ENCODE measurements at regions not wholly inside any gene's neighbourhood (a gene's known extent, or its start where the extent isn't known, plus 50 kb on each side); places are given as distances from the start of the nearest gene placed in this dataset.
"Not testable (repeated sequence)": the region's sequence is repeated elsewhere in the genome, so short reads cannot be mapped to it uniquely, and the experiment has no call there.

- Mint-ChIP-seq H3K36me3 (ENCODE audit: insufficient read depth, unreplicated experiment) (no peaks in the 10 kb centered on the region), H3K4me3 (ENCODE audit: unreplicated experiment) (no peak overlapping the region), H3K4me1 (ENCODE audit: insufficient read depth, unreplicated experiment) (no peaks in the 10 kb centered on the region), H3K27ac (ENCODE audit: low read depth, unreplicated experiment) (no peak overlapping the region), H3K27me3 (ENCODE audit: insufficient read depth, unreplicated experiment) (no peaks in the 10 kb centered on the region), H3K9me3 (ENCODE audit: unreplicated experiment) (no peaks in the 10 kb centered on the region)
- intact Hi-C loops (cut with micrococcal nuclease): no loop called here
- TF ChIP-seq, protein P1, sequence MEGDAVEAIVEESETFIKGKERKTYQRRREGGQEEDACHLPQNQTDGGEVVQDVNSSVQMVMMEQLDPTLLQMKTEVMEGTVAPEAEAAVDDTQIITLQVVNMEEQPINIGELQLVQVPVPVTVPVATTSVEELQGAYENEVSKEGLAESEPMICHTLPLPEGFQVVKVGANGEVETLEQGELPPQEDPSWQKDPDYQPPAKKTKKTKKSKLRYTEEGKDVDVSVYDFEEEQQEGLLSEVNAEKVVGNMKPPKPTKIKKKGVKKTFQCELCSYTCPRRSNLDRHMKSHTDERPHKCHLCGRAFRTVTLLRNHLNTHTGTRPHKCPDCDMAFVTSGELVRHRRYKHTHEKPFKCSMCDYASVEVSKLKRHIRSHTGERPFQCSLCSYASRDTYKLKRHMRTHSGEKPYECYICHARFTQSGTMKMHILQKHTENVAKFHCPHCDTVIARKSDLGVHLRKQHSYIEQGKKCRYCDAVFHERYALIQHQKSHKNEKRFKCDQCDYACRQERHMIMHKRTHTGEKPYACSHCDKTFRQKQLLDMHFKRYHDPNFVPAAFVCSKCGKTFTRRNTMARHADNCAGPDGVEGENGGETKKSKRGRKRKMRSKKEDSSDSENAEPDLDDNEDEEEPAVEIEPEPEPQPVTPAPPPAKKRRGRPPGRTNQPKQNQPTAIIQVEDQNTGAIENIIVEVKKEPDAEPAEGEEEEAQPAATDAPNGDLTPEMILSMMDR (IDR thresholded peaks at IDR 0.05; ENCODE audit: unreplicated experiment): no peak
- POLR2A ChIA-PET: no interaction called here
- CTCF ChIA-PET: interaction anchor here (0.6 to 0.7 kb wide), 2 partner anchors 328 to 1254 kb away, joined by 3 read pairs; no protein-coding TSS in a partner anchor
- BruUV-seq (replicated peaks): no TSS peak
- no peak for DNase-seq (ENCODE audit: unreplicated experiment)
Measured at GRCh38 chr3:104257486-104257885, 1109.2 kb upstream of the ALCAM start.

GRCh38 chr3:104263477-104263876 lies 1103.2 kb upstream of the ALCAM start:
- no TSS peak for BruUV-seq (replicated peaks)
- no peaks in the 10 kb centered on the region for H3K36me3 Mint-ChIP-seq (ENCODE audit: insufficient read depth, unreplicated experiment)
- intact Hi-C loops (cut with micrococcal nuclease): no loop called here
- POLR2A ChIA-PET: no interaction called here
- no peak overlapping the region for H3K4me3 Mint-ChIP-seq (ENCODE audit: unreplicated experiment)
- TF ChIP-seq, protein P1 (IDR thresholded peaks at IDR 0.05; ENCODE audit: unreplicated experiment): no peak
- no peaks in the 10 kb centered on the region for H3K9me3 Mint-ChIP-seq (ENCODE audit: unreplicated experiment)
- DNase-seq (ENCODE audit: unreplicated experiment): no peak
- H3K27ac Mint-ChIP-seq (ENCODE audit: low read depth, unreplicated experiment): no peak overlapping the region
- no peaks in the 10 kb centered on the region for H3K27me3 Mint-ChIP-seq (ENCODE audit: insufficient read depth, unreplicated experiment)
- H3K4me1 Mint-ChIP-seq (ENCODE audit: insufficient read depth, unreplicated experiment): no peaks in the 10 kb centered on the region
- CTCF ChIA-PET: interaction anchor here (0.6 kb wide), 1 partner anchor 299 kb away, joined by 3 read pairs; no protein-coding TSS in a partner anchor

DNA sequence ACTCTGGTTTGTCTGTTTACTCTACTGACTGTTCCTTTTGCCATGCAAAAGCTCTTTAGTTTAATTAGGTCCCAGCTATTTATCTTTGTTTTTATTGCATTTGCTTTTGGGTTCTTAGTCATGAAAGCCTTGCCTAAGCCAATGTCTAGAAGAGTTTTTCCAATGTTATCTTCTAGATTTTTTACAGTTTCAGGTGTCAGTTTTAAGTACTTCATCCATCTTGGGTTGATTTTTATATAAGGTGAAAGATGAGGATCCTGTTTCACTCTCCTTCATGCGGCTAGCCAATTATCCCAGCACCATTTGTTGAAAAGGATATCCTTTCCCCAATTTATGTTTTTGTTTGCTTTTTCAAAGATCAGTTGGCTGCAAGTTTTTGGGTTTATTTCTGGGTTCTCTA lies 1100.5 kb upstream of the ALCAM start:
- BruUV-seq (replicated peaks); intact Hi-C loops (cut with micrococcal nuclease); POLR2A ChIA-PET; H3K27me3 Mint-ChIP-seq (ENCODE audit: insufficient read depth, unreplicated experiment); H3K4me3 Mint-ChIP-seq (ENCODE audit: unreplicated experiment); H3K4me1 Mint-ChIP-seq (ENCODE audit: insufficient read depth, unreplicated experiment); H3K9me3 Mint-ChIP-seq (ENCODE audit: unreplicated experiment); H3K36me3 Mint-ChIP-seq (ENCODE audit: insufficient read depth, unreplicated experiment); H3K27ac Mint-ChIP-seq (ENCODE audit: low read depth, unreplicated experiment); CTCF ChIA-PET; DNase-seq (ENCODE audit: unreplicated experiment): not testable (repeated sequence)

GRCh38 chr3:104269771-104270170 lies 1096.9 kb upstream of the ALCAM start:
- H3K27ac Mint-ChIP-seq (ENCODE audit: low read depth, unreplicated experiment): no peak overlapping the region
- POLR2A ChIA-PET: no interaction called here
- no peak overlapping the region for H3K4me3 Mint-ChIP-seq (ENCODE audit: unreplicated experiment)
- BruUV-seq (replicated peaks): no TSS peak
- H3K9me3 Mint-ChIP-seq (ENCODE audit: unreplicated experiment): no peaks in the 10 kb centered on the region
- no peaks in the 10 kb centered on the region for H3K36me3 Mint-ChIP-seq (ENCODE audit: insufficient read depth, unreplicated experiment)
- no peaks in the 10 kb centered on the region for H3K27me3 Mint-ChIP-seq (ENCODE audit: insufficient read depth, unreplicated experiment)
- DNase-seq (ENCODE audit: unreplicated experiment): no peak
- TF ChIP-seq, protein P1 (IDR thresholded peaks at IDR 0.05; ENCODE audit: unreplicated experiment): no peak
- intact Hi-C loops (cut with micrococcal nuclease): loop anchor here (5.0 to 10.0 kb wide), 2 partner anchors 277 to 325 kb away; no protein-coding TSS in a partner anchor
- CTCF ChIA-PET: interaction anchor here (0.6 to 0.7 kb wide), 2 partner anchors 326 to 1277 kb away, joined by 3 to 7 read pairs; no protein-coding TSS in a partner anchor
- no peaks in the 10 kb centered on the region for H3K4me1 Mint-ChIP-seq (ENCODE audit: insufficient read depth, unreplicated experiment)
